Epithelial cell of proximal tubule (primary cell): ENCODE measurements at regions not wholly inside any gene's neighbourhood (a gene's known extent, or its start where the extent isn't known, plus 50 kb on each side); places are given as distances from the start of the nearest gene placed in this dataset.
A peak's percentile ranks its signal among the peaks of the same experiment; 100 is the strongest.
"Not testable (repeated sequence)": the region's sequence is repeated elsewhere in the genome, so short reads cannot be mapped to it uniquely, and the experiment has no call there.

Experiments
- DNase-seq: peaks from one replicate; pipeline ENCODE4 v3.0.0-alpha.2; 2011; ENCODE audit warnings: low read depth
- H3K4me3 ChIP-seq: 2 replicates; pipeline ENCODE4 v1.5.1; 2011; ENCODE audit warnings: low read depth, mild to moderate bottlenecking, low read length
- TF ChIP-seq, protein P1 (sequence below): conservative IDR thresholded peaks from 2 replicates; pipeline ENCODE4 v1.5.1; 2012; ENCODE audit warnings: low read depth, mild to moderate bottlenecking, low read length

DNA sequence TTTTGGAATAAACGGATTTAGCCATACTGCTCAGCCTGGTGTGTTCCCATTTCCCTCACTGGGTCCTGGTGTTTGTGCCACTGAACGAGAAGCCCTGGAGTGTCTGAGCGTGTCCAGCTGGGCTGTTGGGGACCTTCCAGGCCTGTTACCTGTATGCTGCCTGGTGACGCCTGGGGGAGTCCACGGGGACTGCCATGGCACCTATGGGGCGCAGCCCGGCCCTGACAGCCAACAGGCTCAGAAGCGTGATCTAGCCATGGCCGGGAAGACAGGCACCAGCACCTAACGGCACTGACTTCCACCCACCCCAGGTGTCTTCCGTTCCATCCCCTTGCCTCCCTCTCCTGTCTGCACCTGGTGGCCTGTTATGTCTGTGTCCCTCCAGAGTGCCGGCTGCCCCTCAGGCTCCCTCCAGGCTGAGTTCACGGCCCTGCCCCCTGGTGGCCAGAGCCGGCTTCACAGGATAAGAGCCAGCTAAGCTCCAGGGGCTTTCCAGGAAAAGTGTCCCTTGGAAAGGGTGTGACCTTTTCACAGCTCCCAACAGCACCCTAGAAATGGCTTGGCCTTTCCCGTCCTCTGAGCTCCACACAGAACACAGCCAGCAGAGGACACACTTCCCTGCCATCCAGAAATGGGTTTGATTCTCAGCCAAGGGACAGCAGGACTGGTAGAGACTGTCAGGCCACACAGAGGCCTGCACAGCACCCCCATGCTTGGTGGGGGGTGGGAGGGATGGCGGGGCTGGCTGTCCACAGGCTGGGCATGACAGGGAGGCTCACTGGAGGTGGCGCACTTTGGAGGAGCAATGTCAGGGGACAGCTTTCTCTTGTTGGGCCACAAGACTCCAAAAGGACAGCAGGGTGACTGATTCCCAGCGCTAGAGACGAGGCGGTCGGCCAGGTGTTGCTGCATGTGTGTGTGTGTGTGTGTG, 64.0 kb upstream of the LYSMD4 start:
- H3K4me3 ChIP-seq, DNase-seq: not testable (repeated sequence)
- TF ChIP-seq, protein P1, sequence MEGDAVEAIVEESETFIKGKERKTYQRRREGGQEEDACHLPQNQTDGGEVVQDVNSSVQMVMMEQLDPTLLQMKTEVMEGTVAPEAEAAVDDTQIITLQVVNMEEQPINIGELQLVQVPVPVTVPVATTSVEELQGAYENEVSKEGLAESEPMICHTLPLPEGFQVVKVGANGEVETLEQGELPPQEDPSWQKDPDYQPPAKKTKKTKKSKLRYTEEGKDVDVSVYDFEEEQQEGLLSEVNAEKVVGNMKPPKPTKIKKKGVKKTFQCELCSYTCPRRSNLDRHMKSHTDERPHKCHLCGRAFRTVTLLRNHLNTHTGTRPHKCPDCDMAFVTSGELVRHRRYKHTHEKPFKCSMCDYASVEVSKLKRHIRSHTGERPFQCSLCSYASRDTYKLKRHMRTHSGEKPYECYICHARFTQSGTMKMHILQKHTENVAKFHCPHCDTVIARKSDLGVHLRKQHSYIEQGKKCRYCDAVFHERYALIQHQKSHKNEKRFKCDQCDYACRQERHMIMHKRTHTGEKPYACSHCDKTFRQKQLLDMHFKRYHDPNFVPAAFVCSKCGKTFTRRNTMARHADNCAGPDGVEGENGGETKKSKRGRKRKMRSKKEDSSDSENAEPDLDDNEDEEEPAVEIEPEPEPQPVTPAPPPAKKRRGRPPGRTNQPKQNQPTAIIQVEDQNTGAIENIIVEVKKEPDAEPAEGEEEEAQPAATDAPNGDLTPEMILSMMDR: peak; percentile 5

DNA sequence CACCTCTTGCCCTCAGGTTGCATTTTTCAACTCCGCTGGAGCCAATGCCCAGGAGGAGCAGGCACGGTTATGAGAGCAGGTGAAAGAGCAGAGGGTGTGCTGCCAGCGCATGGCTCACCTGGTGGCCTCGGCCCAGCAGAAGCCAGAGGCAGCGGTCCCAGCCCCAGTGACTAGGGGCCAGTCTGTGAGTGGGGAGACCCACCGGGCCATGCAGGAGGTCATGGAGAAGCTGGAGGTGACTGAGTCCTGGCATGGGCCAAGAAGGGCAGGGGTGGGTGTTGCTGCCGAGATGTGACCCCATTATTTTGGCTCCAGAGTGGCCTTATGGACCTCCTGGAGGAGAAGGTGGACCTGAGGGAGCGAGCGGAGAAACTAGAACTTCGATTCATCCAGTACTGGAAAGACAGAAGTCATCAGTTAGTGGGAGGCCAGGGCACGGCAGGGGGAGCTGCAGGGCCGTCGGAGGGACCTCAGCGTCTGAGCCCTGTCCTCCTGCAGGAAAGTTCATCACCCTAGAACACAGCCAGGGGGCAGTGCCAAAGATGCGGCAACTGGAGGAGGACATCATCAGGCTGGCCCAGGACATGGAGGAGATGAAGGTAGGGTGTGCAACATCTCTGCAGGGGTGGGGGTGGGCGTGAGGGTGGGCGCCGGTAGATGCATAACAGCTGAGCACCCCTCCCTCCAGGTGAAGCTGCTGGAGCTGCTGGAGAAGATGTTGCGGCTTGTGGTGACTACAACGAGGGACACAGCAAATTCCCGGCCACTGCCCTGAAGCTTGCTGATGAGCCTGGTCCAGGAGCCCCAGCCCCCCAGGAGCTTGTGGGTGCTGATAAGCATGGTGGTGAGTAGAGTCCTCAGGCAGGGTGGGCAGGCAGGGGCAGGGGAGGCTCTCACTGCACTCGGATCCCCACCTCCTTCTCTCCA, 58.9 kb upstream of the LYSMD4 start:
- not testable (repeated sequence) for H3K4me3 ChIP-seq, DNase-seq

DNA sequence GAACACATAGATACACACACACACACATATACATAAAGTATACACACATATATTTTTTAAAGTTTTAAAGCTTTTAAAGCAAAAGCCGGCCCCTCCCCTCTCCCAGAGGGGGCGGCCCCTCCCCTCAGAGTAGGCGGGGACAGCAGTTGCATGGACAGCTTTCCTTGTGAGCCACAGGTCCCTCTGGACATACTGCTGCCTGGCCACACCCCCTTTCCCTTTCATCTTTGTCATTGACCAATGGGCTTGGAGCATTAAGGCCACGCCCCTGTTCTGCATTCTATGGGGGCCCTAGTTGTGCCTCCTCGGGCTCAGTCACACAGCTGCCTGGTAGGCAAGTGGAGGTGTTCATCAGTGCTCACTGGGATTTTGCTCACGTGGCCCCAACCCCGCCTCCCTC, 57.5 kb upstream of the LYSMD4 start:
- not testable (repeated sequence) for DNase-seq, H3K4me3 ChIP-seq

DNA sequence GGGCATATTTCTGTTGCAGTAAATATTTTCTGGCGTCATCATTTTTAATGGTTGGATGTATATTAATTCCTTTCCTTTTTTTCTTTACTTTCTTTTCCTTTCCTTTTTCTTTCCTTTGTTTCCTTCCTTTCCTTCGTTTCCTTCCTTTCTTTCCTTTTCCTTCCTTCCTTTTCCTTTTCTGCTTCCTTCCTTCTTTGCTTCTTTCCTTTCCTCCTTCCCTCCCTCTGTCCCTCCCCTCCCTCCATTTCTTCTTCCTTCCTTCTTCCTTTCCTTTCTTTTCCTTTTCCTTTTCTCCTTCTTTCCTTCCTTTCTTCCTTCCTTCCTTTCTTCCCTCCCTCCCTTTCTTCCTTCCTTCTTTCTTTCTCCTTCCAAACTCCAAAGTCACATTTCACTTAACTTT, 54.9 kb upstream of the LYSMD4 start:
- TF ChIP-seq, protein P1: no peak
- DNase-seq: no peak
- H3K4me3 ChIP-seq: no peak overlapping the region

DNA sequence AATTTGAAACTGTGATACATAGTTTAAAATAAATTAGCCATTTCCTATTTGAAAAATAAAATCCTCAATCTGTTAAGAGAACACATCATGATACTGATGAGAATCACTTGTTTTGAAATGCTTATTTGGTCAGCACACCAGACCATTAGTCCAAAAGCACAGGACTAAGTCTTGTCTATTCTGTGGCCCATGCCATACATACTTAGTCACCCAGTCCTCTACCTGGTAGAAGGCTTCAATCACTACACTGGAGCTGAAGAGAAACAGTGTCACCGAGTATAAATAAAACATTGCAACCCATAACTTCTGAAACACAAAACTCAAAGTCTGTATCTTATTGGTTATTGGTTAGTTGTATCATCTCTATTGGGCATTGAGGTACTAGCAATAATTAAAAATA, 51.6 kb upstream of the LYSMD4 start:
- H3K4me3 ChIP-seq, DNase-seq: not testable (repeated sequence)

DNA sequence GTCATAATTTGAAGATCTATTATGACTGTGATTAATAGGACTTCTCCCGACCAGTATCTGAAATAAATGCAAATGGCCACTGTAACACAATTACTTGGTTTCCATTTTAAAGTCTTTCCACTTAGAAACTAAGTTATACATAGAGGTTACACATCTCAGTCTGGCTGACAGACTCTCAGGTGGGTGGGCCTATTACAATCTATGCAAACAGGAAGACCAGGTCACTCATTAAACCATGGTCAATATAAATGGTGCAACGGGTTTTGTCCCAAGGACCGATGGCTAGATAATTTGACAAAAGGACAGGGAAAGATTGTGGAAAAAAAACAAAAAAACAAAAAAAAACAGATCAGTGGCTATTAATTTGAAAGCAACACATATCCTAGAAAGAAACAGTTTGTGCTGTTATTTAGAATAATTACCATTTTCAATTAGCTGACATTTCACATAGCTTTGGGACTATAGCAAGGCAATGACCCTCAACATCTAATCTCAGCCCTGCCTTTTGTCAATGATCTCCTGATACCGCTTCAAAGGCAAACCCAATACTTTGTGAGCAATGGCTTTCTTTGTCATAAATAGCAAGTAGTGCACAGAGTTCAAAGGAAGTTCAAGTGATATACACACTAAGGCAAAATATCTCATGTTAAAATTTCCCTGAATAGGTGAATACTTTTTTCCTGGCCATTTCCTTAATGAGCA, 50.8 kb upstream of the LYSMD4 start:
- DNase-seq, H3K4me3 ChIP-seq: not testable (repeated sequence)
